ENCODE measurements at regions not wholly inside any gene's neighbourhood (a gene's known extent, or its start where the extent isn't known, plus 50 kb on each side); places are given as distances from the start of the nearest gene placed in this dataset.
"Not testable (repeated sequence)": the region's sequence is repeated elsewhere in the genome, so short reads cannot be mapped to it uniquely, and the experiment has no call there.

DNA sequence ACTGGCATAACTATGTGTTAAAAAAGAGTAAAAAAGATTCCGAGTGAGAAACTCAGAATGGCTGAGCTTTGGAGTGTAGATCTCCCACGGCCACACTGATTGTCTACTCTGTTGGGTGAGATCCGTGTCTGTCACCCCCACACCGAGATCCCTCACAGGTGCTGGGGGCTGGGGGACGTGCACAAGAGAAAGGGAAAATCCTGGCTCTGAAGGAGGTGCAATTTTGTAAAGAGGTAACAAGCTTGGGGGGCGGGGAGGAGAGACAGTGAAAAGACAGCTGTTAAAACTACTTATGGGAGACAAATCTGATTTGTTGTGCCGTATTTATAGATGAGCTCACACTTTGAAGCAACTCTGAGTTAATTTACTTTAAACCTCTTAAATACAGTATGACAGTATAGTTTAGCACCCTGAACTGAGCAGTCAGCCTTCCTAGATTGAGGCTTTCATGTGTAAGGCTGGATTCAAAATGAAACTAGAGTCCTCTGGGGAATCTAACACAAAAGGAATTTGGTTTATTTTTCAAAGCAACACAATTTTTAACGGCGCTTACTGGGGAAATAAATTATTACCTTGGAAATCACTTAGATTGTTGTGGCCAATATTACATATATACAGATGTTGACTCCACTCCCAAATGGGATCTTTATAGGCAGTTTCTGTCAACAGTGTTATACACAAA is 167.4 kb upstream of the RGS6 start:
- Histone ChIP-seq H3K79me2 (ENCODE audit: insufficient read depth, low read length) (no peaks in the 10 kb centered on the region), H2AFZ (ENCODE audit: low read depth, low read length) (no peak overlapping the region), H3K36me3 (ENCODE audit: insufficient read depth, low read length) (no peaks in the 10 kb centered on the region), H3K4me3 (ENCODE audit: insufficient read depth, low read depth, low read length) (no peak overlapping the region), H4K20me1 (ENCODE audit: insufficient read depth, low read length) (no peaks in the 10 kb centered on the region), H3K4me1 (ENCODE audit: insufficient read depth, low read length) (no peaks in the 10 kb centered on the region), H3K9ac (ENCODE audit: low read length) (no peak overlapping the region), H3K9me3 (ENCODE audit: insufficient read depth, low read depth, low read length) (no peaks in the 10 kb centered on the region), H3K27me3 (ENCODE audit: insufficient read depth, low read length) (no peaks in the 10 kb centered on the region), H3K27ac (ENCODE audit: low read depth, low read length) (no peak overlapping the region), H3K4me2 (ENCODE audit: low read length) (peak overlapping the region; percentile 25)
- no peak overlapping the region for H3K27ac Mint-ChIP-seq (ENCODE audit: unreplicated experiment)
- DNase-seq (ENCODE audit: low read depth) (no peak), FAIRE-seq (no peak)
- H3K36me3 Mint-ChIP-seq (ENCODE audit: low read depth, unreplicated experiment): no peaks in the 10 kb centered on the region
- TF ChIP-seq, protein P1, sequence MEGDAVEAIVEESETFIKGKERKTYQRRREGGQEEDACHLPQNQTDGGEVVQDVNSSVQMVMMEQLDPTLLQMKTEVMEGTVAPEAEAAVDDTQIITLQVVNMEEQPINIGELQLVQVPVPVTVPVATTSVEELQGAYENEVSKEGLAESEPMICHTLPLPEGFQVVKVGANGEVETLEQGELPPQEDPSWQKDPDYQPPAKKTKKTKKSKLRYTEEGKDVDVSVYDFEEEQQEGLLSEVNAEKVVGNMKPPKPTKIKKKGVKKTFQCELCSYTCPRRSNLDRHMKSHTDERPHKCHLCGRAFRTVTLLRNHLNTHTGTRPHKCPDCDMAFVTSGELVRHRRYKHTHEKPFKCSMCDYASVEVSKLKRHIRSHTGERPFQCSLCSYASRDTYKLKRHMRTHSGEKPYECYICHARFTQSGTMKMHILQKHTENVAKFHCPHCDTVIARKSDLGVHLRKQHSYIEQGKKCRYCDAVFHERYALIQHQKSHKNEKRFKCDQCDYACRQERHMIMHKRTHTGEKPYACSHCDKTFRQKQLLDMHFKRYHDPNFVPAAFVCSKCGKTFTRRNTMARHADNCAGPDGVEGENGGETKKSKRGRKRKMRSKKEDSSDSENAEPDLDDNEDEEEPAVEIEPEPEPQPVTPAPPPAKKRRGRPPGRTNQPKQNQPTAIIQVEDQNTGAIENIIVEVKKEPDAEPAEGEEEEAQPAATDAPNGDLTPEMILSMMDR (IDR thresholded peaks at IDR 0.05; ENCODE audit: insufficient read depth, low read depth, low read length): no peak
- TF ChIP-seq EZH2 (IDR thresholded peaks at IDR 0.05; ENCODE audit: insufficient read depth, low read length): no peak
- H3K4me3 Mint-ChIP-seq (ENCODE audit: unreplicated experiment): no peak overlapping the region
- no peaks in the 10 kb centered on the region for H3K27me3 Mint-ChIP-seq (ENCODE audit: low read depth, unreplicated experiment)
- peaks cover 3% of the 10 kb centered on the region for H3K9me3 Mint-ChIP-seq (ENCODE audit: unreplicated experiment)
- H3K4me1 Mint-ChIP-seq (ENCODE audit: low read depth, unreplicated experiment): no peaks in the 10 kb centered on the region

DNA sequence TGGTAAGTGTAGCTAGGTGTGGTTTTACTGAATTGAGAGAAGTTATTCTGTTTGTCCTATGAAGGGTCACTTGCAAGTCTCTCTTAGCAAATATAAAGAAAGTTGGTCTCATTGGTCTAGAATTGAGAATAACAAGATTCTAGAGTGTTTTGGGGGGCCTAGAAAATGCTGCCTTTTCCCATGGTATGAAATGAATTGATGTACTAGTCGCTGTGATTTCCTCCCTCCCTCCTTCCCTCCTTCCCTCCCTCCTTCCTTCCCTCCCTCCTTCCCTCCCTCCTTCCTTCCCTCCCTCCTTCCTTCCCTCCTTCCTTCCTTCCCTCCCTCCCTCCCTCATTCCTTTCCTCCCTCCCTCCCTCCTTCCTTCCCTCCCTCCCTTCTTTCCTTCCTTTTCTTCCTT is 166.7 kb upstream of the RGS6 start:
- H3K79me2 ChIP-seq (ENCODE audit: insufficient read depth, low read length): no peaks in the 10 kb centered on the region
- Mint-ChIP-seq H3K4me3 (ENCODE audit: unreplicated experiment) (no peak overlapping the region), H3K36me3 (ENCODE audit: low read depth, unreplicated experiment) (no peaks in the 10 kb centered on the region), H3K4me1 (ENCODE audit: low read depth, unreplicated experiment) (no peaks in the 10 kb centered on the region), H3K9me3 (ENCODE audit: unreplicated experiment) (peaks cover 3% of the 10 kb centered on the region), H3K27me3 (ENCODE audit: low read depth, unreplicated experiment) (no peaks in the 10 kb centered on the region), H3K27ac (ENCODE audit: unreplicated experiment) (no peak overlapping the region)
- no peak overlapping the region for H2AFZ ChIP-seq (ENCODE audit: low read depth, low read length)
- no peaks in the 10 kb centered on the region for H3K9me3 ChIP-seq (ENCODE audit: insufficient read depth, low read depth, low read length)
- no peak overlapping the region for H3K27ac ChIP-seq (ENCODE audit: low read depth, low read length)
- no peak for TF ChIP-seq EZH2 (IDR thresholded peaks at IDR 0.05; ENCODE audit: insufficient read depth, low read length)
- TF ChIP-seq, protein P1 (IDR thresholded peaks at IDR 0.05; ENCODE audit: insufficient read depth, low read depth, low read length): no peak
- H3K9ac ChIP-seq (ENCODE audit: low read length): no peak overlapping the region
- no peaks in the 10 kb centered on the region for H3K27me3 ChIP-seq (ENCODE audit: insufficient read depth, low read length)
- no peak overlapping the region for H3K4me3 ChIP-seq (ENCODE audit: insufficient read depth, low read depth, low read length)
- H3K4me1 ChIP-seq (ENCODE audit: insufficient read depth, low read length): no peaks in the 10 kb centered on the region
- DNase-seq (ENCODE audit: low read depth): no peak
- no peaks in the 10 kb centered on the region for H3K36me3 ChIP-seq (ENCODE audit: insufficient read depth, low read length)
- H3K4me2 ChIP-seq (ENCODE audit: low read length): no peak overlapping the region
- FAIRE-seq: no peak
- H4K20me1 ChIP-seq (ENCODE audit: insufficient read depth, low read length): no peaks in the 10 kb centered on the region

DNA sequence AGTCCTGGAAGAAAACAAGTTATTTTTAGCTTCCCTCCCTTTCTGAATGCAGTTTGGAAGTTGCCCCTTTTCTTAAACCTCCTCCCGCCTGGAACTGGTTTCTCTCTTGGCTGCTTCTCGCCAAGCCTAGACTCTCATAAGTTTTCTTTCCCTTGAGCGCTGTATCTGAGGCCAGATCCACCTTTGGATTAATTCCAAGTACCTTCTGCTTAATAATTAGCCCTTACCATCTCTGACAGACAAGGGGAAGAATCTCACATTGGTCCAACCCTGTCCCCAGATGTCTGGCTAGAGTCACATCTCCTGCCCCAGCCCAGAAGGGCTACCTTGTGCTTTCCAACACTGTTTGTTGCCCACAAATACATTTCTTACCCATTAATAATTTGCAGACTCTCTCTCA is 161.8 kb upstream of the RGS6 start:
- Mint-ChIP-seq H3K27ac (ENCODE audit: unreplicated experiment) (no peak overlapping the region), H3K4me1 (ENCODE audit: low read depth, unreplicated experiment) (no peaks in the 10 kb centered on the region), H3K36me3 (ENCODE audit: low read depth, unreplicated experiment) (peaks cover 3% of the 10 kb centered on the region), H3K27me3 (ENCODE audit: low read depth, unreplicated experiment) (no peaks in the 10 kb centered on the region), H3K9me3 (ENCODE audit: unreplicated experiment) (peaks cover 16% of the 10 kb centered on the region), H3K4me3 (ENCODE audit: unreplicated experiment) (no peak overlapping the region)
- Histone ChIP-seq H4K20me1 (ENCODE audit: insufficient read depth, low read length) (no peaks in the 10 kb centered on the region), H3K27me3 (ENCODE audit: insufficient read depth, low read length) (no peaks in the 10 kb centered on the region), H3K4me1 (ENCODE audit: insufficient read depth, low read length) (no peaks in the 10 kb centered on the region), H3K9ac (ENCODE audit: low read length) (no peak overlapping the region), H3K36me3 (ENCODE audit: insufficient read depth, low read length) (no peaks in the 10 kb centered on the region), H3K27ac (ENCODE audit: low read depth, low read length) (no peak overlapping the region), H3K4me2 (ENCODE audit: low read length) (no peak overlapping the region), H3K9me3 (ENCODE audit: insufficient read depth, low read depth, low read length) (peaks cover 11% of the 10 kb centered on the region), H3K79me2 (ENCODE audit: insufficient read depth, low read length) (no peaks in the 10 kb centered on the region), H2AFZ (ENCODE audit: low read depth, low read length) (no peak overlapping the region), H3K4me3 (ENCODE audit: insufficient read depth, low read depth, low read length) (no peak overlapping the region)
- no peak for FAIRE-seq
- no peak for DNase-seq (ENCODE audit: low read depth)
- TF ChIP-seq EZH2 (IDR thresholded peaks at IDR 0.05; ENCODE audit: insufficient read depth, low read length): no peak
- TF ChIP-seq, protein P1 (IDR thresholded peaks at IDR 0.05; ENCODE audit: insufficient read depth, low read depth, low read length): no peak

DNA sequence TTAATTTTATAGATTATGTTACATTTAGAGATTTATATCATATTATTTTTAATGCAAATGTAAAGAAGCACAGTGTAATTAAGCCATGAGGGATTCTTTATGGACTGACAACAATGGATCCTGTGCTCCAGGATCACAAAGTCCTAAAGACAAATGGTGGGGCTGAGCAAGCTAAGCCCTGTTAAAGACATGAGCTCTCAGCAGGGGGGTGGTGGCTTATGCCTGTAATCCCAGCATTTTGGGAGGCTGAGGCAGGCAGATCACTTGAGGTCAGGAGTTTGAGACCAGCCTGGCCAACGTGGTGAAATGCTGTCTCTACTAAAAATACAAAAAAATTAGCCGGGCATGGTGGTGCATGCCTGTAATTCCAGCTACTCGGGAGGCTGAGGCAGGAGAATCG is 160.8 kb upstream of the RGS6 start:
- DNase-seq (ENCODE audit: low read depth); H3K9ac ChIP-seq (ENCODE audit: low read length); H3K36me3 Mint-ChIP-seq (ENCODE audit: low read depth, unreplicated experiment); H2AFZ ChIP-seq (ENCODE audit: low read depth, low read length); H3K4me1 ChIP-seq (ENCODE audit: insufficient read depth, low read length); H3K4me3 ChIP-seq (ENCODE audit: insufficient read depth, low read depth, low read length); H3K36me3 ChIP-seq (ENCODE audit: insufficient read depth, low read length); H3K27ac Mint-ChIP-seq (ENCODE audit: unreplicated experiment); H3K27ac ChIP-seq (ENCODE audit: low read depth, low read length); H3K4me2 ChIP-seq (ENCODE audit: low read length); H3K79me2 ChIP-seq (ENCODE audit: insufficient read depth, low read length); H3K27me3 Mint-ChIP-seq (ENCODE audit: low read depth, unreplicated experiment); H3K4me1 Mint-ChIP-seq (ENCODE audit: low read depth, unreplicated experiment); H4K20me1 ChIP-seq (ENCODE audit: insufficient read depth, low read length); FAIRE-seq; H3K27me3 ChIP-seq (ENCODE audit: insufficient read depth, low read length); H3K4me3 Mint-ChIP-seq (ENCODE audit: unreplicated experiment): not testable (repeated sequence)
- peaks cover 21% of the 10 kb centered on the region for H3K9me3 Mint-ChIP-seq (ENCODE audit: unreplicated experiment)
- peaks cover 11% of the 10 kb centered on the region for H3K9me3 ChIP-seq (ENCODE audit: insufficient read depth, low read depth, low read length)
